ENCODE measurements at regions not wholly inside any gene's neighbourhood (a gene's known extent, or its start where the extent isn't known, plus 50 kb on each side); places are given as distances from the start of the nearest gene placed in this dataset.

DNA sequence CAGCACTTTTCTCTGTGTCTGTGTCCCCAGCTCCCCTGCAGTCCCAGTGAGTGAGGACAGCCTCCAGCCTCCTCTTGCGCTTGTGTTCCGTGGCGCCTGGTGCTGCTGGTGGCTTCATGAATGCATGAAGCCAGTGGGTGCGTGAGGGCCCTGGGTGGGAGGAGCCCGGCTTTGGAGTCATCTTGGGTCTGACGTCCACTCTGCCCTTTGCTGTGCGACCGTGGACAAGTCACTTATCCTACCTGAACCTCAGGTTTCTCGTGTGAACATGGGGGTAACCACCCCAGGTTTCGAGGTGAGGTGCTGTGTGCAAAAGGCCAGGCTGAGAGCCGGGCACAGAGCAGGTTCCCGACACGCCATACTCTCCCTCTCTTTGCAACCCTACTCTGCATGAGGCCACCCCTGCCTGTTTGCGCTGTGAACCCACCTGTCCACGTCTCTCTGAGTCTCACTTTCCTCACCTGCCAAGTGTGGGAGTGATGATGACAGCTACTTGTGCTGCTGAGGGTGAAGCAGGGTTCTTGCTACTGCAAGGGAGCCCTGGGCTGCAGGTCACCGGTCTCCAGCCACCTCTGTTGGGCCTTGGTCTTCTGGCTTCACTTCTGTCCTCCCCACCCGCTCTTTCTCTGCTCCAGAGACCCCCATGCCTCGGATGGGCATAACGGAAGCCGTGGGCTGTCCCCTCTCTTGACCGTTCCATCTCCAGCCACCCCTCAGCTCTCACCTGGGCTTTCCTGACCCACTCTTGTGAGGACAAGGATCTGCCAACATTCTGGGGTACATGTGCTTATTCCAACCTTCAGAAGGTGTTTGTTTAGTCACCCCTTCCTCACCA, 537.6 kb downstream of the TBC1D22A start:
- Histone ChIP-seq H3K4me1 (no peaks in the 10 kb centered on the region), H3K27ac (no peak overlapping the region), H3K27me3 (peaks cover 0 to 14% (median 0%) of the 10 kb centered on the region in 3 donors), H3K36me3 (no peaks in the 10 kb centered on the region), H3K9me3 (no peaks in the 10 kb centered on the region), H3K4me3 (no peak overlapping the region)
- no peak for DNase-seq
- no peak for TF ChIP-seq EP300 (IDR thresholded peaks at IDR 0.05)
- TF ChIP-seq POLR2AphosphoS5 (IDR thresholded peaks at IDR 0.05), result no peak
- TF ChIP-seq POLR2A (IDR thresholded peaks at IDR 0.05), result no peak
- TF ChIP-seq, protein P1, sequence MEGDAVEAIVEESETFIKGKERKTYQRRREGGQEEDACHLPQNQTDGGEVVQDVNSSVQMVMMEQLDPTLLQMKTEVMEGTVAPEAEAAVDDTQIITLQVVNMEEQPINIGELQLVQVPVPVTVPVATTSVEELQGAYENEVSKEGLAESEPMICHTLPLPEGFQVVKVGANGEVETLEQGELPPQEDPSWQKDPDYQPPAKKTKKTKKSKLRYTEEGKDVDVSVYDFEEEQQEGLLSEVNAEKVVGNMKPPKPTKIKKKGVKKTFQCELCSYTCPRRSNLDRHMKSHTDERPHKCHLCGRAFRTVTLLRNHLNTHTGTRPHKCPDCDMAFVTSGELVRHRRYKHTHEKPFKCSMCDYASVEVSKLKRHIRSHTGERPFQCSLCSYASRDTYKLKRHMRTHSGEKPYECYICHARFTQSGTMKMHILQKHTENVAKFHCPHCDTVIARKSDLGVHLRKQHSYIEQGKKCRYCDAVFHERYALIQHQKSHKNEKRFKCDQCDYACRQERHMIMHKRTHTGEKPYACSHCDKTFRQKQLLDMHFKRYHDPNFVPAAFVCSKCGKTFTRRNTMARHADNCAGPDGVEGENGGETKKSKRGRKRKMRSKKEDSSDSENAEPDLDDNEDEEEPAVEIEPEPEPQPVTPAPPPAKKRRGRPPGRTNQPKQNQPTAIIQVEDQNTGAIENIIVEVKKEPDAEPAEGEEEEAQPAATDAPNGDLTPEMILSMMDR (IDR thresholded peaks at IDR 0.05), result no peak
- 75 to 84% methylated on average over 21 of the region's 21 CpGs for WGBS, 2 donors
- intact Hi-C loops (cut with DNase I), result no loop called here

DNA sequence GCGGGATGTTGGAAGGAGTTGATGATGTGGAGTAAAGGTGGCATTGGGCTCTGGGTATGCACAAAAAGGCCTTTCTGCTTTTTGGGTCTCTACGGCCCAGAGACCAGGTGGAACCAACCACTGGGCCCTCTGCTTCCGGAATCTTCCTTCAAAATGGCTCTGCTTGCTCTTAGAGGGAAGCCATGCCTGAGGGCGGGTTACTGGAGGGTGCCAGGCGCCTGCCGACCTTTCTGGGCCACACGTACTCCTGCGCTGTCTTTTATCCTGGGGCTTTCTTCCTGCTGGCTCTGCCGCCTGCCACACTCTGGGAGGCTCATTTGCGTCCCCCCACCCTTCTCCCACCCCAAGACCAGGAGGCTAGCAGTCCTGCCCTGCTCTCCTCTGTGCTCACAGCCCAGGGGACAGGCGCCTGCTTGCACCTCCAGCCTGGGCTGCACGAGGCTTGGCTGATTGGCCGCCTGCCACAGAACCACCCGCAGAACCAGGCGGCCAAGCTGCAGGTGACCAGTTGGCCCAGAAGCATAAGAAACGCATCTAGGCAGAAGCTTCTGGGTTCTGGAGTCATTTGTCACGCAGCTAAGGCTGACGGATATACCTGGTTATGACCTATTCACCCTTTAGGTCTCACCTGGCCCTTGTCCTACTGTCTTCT, 536.9 kb downstream of the TBC1D22A start:
- no peak for DNase-seq
- H3K9me3 ChIP-seq, result no peaks in the 10 kb centered on the region
- no peaks in the 10 kb centered on the region for H3K36me3 ChIP-seq
- WGBS, 2 donors, result 88 to 89% methylated on average over 18 of the region's 18 CpGs
- no peaks in the 10 kb centered on the region for H3K4me1 ChIP-seq
- no peak for TF ChIP-seq EP300 (IDR thresholded peaks at IDR 0.05)
- TF ChIP-seq POLR2AphosphoS5 (IDR thresholded peaks at IDR 0.05), result no peak
- intact Hi-C loops (cut with DNase I), result no loop called here
- H3K27ac ChIP-seq, result no peak overlapping the region
- H3K27me3 ChIP-seq, result peaks cover 0 to 18% (median 0%) of the 10 kb centered on the region in 3 donors
- H3K4me3 ChIP-seq, result no peak overlapping the region

DNA sequence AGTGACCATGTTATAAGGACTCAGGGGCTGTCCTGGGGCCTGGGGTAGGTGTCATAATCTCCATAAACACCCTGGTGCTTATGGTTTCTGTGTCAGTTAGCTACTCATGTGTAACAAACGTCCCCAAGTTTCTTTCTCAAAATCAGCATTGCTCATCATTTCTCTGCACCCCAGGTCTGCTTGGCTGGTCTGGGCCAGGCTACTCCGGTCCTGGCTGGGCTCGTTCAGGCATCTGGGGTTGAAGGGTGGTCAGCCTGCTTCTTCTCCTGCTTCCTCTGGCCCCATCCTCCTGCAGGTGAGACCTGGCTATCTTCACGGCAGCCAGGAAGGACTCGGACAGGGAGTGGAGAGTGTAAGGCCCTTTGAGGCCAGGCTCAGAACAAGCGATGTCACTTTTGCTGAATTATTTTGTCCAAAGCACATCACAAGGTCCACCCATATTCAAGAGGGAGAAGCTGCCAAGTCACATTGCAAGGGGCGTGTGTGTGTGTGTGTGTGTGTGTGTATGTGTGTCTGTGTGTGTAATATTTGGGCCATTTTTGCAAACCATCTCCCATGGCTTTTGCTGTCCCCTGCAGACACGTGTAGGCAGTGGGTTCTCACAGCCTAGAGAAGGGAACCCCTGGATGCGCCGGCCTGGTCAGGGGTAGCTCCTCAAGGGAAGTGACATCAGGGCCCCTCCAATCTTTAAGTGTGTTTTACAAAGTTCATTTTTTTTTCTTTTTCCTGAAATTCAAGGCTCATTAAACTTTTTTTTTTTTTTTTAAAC, 535.8 kb downstream of the TBC1D22A start:
- no peak overlapping the region for H3K27ac ChIP-seq
- no peaks in the 10 kb centered on the region for H3K9me3 ChIP-seq
- peaks cover 0 to 18% (median 0%) of the 10 kb centered on the region in 3 donors for H3K27me3 ChIP-seq
- no peak for TF ChIP-seq EP300 (IDR thresholded peaks at IDR 0.05)
- intact Hi-C loops (cut with DNase I), result no loop called here
- no peaks in the 10 kb centered on the region for H3K36me3 ChIP-seq
- no peaks in the 10 kb centered on the region for H3K4me1 ChIP-seq
- 85 to 86% methylated on average over 10 of the region's 10 CpGs for WGBS, 2 donors
- H3K4me3 ChIP-seq, result no peak overlapping the region
- no peak for DNase-seq

DNA sequence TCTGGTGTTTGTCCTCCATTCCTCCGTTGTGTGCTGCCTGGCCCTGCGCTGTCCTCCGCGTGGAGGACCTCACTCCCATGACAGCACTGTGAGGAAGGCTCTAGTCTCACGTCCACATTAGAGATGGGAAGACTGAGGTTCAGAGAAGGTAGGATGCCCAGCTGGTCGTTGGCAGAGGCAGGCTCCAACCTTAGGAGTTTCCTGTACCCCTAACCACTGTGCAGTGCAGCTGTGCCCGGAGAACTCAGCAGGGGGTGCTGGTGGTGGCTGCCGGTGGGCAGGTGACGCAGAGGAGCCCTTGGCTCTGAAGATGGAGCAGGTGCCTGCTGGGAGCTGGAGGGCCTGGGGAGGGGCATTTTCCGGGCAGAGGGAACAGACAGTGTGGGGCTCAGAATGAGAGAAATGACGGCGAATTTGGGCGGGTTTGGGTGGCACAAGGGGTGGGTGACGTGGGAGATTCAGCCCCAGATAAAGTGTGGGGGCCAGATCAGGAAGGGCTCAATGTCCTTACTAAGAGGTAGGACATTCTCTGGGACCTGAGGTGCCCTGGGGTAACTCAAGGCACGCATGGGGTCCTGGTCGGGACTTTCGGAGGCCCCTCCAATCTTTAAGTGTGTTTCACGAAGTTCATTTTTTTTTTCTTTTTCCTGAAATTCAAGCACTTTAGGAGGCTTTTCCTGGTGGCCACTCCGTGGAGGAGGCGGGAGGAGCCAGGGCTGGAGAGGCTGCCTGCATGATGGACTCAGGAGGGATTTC, 535.0 kb downstream of the TBC1D22A start:
- TF ChIP-seq POLR2AphosphoS5 (IDR thresholded peaks at IDR 0.05), result no peak
- no peak for TF ChIP-seq EP300 (IDR thresholded peaks at IDR 0.05)
- no peak for TF ChIP-seq POLR2A (IDR thresholded peaks at IDR 0.05)
- TF ChIP-seq, protein P1 (IDR thresholded peaks at IDR 0.05), result no peak
- H3K27ac ChIP-seq, result no peak overlapping the region
- intact Hi-C loops (cut with DNase I), result no loop called here

DNA sequence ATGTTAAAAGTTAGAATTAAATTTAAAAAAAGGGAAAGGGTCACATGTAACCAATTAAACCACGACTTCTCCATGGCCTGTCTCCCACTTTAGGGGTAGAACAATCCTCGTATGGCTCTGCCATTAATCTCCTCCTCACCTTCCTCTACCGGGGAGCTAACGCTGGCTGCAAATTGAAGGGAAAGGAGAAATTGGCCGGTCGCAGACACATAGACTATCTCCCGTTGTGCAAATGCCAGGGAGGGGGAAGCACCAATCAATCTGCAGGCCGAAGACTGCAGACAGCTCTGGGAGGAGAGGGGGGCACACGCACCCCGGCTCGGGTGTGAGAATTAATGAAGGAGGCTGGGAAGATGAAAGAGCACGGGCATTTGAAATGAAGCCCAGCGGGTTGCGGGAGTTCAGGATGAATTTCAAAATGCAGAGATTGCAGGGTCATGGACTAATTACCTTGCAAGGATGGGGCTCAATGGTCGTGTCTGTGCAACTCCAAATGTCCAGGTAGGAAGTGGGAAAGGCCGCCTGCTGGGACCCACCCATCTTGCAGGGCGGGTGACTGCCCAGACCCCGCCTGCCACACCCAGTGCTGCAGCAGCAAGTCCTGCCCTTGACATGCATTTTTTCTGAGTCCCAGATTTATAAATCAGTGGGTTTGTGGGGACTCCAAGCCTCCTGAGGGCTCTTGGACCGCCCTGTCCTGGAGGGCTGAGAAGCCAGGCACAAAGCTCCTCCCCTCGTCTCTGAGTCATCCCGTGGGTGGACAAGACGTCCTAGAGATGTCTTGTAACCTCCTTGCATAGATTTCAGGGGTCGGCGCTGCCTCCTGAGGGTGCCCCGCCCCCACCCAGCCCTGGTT, 534.2 kb downstream of the TBC1D22A start:
- Histone ChIP-seq H3K27ac (no peak overlapping the region), H3K9me3 (no peaks in the 10 kb centered on the region), H3K36me3 (no peaks in the 10 kb centered on the region), H3K4me1 (no peaks in the 10 kb centered on the region), H3K27me3 (peaks cover 0 to 18% (median 0%) of the 10 kb centered on the region in 3 donors), H3K4me3 (no peak overlapping the region)
- WGBS, 2 donors, result 61 to 72% methylated on average over 25 of the region's 25 CpGs
- intact Hi-C loops (cut with DNase I), result no loop called here
- DNase-seq, result no peak
- TF ChIP-seq POLR2AphosphoS5 (IDR thresholded peaks at IDR 0.05) (no peak), EP300 (IDR thresholded peaks at IDR 0.05) (no peak), POLR2A (IDR thresholded peaks at IDR 0.05) (no peak)
- TF ChIP-seq, protein P1 (IDR thresholded peaks at IDR 0.05), result no peak

More for the DNA sequence above, 535.0 kb downstream of the TBC1D22A start:
- no peaks in the 10 kb centered on the region for H3K9me3 ChIP-seq
- no peak overlapping the region for H3K4me3 ChIP-seq
- DNase-seq, result peak; percentile 37
- no peaks in the 10 kb centered on the region for H3K4me1 ChIP-seq
- peaks cover 0 to 18% (median 0%) of the 10 kb centered on the region in 3 donors for H3K27me3 ChIP-seq
- WGBS, 2 donors, result 82 to 87% methylated on average over 20 of the region's 20 CpGs
- no peaks in the 10 kb centered on the region for H3K36me3 ChIP-seq
